ENCODE measurements at regions not wholly inside any gene's neighbourhood (a gene's known extent, or its start where the extent isn't known, plus 50 kb on each side); places are given as distances from the start of the nearest gene placed in this dataset.

DNA sequence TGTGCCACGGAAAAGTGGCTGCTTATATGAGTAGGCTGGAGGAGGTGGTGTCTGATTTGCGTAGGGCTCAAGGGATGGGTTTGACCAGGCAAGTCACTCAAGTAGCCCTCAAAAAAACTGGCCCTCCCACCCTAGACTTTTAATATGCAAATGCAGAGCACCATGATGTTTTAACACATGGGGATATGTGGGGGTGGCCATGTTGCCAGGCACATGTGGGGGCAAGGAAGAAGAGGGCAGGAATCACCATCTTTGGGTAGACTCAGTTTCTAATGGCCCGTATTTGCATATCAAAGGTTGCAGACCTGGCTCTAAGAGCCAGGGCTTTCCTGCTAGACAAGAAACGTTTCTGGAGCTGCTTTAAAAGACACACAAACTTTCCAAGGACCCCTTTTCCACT, 307.2 kb upstream of the NDN start:
- TF ChIP-seq CTCF (conservative IDR thresholded peaks at IDR 0.05; ENCODE audit: low read depth, low read length) = no peak
- no peak for TF ChIP-seq EZH2 (IDR thresholded peaks at IDR 0.05; ENCODE audit: low read length, unreplicated experiment)
- no peak for TF ChIP-seq EZH2phosphoT487 (IDR thresholded peaks at IDR 0.05; ENCODE audit: borderline replicate concordance, low read length)
